AG09309 (cell line): ENCODE measurements at regions not wholly inside any gene's neighbourhood (a gene's known extent, or its start where the extent isn't known, plus 50 kb on each side); places are given as distances from the start of the nearest gene placed in this dataset.

Experiments
- DNase-seq: peaks from one replicate; pipeline ENCODE4 v3.0.0-alpha.2; 2010; ENCODE audit warnings: low read depth
- H3K4me3 ChIP-seq: 2 replicates; pipeline ENCODE4 v1.5.1; 2011; ENCODE audit warnings: mild to moderate bottlenecking, low read depth, low read length, moderate library complexity; ENCODE audit not compliant: control insufficient read depth
- CTCF ChIP-seq: IDR thresholded peaks from 2 replicates; pipeline ENCODE4 v1.5.1; 2011; ENCODE audit warnings: mild to moderate bottlenecking, low read depth, low read length, inconsistent platforms; ENCODE audit not compliant: insufficient read depth, control insufficient read depth; ENCODE audit errors: missing control alignments

DNA sequence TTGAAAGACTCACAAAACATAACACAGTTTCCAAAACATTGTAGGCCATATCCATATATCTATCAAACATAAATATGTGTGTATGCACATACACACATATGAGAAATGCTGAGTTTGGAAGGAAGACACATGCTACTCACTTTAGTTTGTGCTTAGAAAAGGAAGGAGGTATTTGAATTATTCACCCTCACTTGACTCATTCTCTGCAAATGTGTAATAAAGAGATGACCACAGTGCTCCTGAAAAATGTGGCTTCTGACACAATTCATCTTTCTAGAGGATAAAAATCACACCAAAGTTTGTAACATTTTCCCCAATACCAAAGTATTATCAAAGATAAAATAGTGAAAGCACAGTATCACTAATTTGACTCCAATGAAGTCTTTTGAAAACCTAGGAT, 950.1 kb downstream of the FAT4 start:
- peak; percentile 13 for DNase-seq
- no peak overlapping the region for H3K4me3 ChIP-seq
- no peak for TF ChIP-seq CTCF

GRCh38 chr4:126265888-126266287, 951.1 kb downstream of the FAT4 start:
- TF ChIP-seq CTCF = no peak
- H3K4me3 ChIP-seq = no peak overlapping the region
- DNase-seq = no peak

DNA sequence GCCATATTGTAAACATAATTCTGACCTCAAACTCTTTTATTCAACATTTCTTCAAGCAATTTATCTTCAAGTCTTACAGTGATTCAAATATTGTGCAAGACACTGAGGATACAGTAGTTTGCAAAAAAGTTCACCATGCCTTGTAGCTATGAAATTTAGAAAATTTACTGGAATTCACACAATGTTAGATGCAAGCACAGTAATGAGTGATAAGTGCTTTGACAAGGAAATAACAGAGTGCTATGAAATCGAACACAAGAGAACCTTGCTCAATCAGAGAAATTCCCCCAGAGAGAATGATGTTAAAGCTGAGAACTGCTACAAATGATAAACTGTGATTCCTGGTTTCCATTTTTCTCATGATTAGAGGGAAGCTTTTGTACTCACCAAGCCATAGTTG, 952.9 kb downstream of the FAT4 start:
- peak; percentile 46 for DNase-seq
- H3K4me3 ChIP-seq = no peak overlapping the region
- TF ChIP-seq CTCF = no peak

- no peak for TF ChIP-seq CTCF
- H3K4me3 ChIP-seq = no peak overlapping the region
- DNase-seq = no peak
Measured at GRCh38 chr4:126268106-126268505, 953.4 kb downstream of the FAT4 start.

GRCh38 chr4:126269106-126269505, 954.4 kb downstream of the FAT4 start:
- no peak for TF ChIP-seq CTCF
- no peak for DNase-seq
- H3K4me3 ChIP-seq = no peak overlapping the region

DNA sequence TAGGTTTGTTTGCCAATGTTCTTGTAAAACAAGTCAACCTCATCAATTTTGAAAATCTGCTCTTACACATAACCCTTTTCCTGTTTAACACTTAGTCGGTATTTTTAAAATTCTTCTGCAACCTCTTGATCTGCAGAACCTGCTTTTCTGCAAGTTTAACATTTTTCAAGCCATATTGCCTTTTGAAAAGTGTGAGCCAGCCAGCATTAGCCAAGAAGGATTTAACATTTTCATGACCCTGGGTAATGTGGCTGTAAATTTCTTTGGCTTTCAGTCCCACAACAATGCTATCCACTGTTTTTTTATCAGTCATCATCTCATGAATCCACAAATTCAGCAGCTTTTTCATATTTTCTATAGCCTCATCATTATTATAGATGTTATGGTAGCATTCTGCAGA, 956.5 kb downstream of the FAT4 start:
- H3K4me3 ChIP-seq = no peak overlapping the region
- TF ChIP-seq CTCF = no peak
- DNase-seq = no peak

GRCh38 chr4:126273746-126274145, 959.0 kb downstream of the FAT4 start:
- H3K4me3 ChIP-seq = no peak overlapping the region
- TF ChIP-seq CTCF = no peak
- DNase-seq = no peak
